Stimulated activated CD4-positive, alpha-beta T cell treated with anti-CD3 and anti-CD28 coated beads, Interleukin-1b, Interleukin-23, amount 100 ng/mL, for 1 hour (primary cell): ENCODE measurements at regions not wholly inside any gene's neighbourhood (a gene's known extent, or its start where the extent isn't known, plus 50 kb on each side); places are given as distances from the start of the nearest gene placed in this dataset.
"Not testable (repeated sequence)": the region's sequence is repeated elsewhere in the genome, so short reads cannot be mapped to it uniquely, and the experiment has no call there.

ENCODE experiments used
- DNase-seq, 2 donors: peaks; one replicate each; pipeline ENCODE4 v3.0.0-alpha.2; 2020; ENCODE audit warnings: low read depth in 2 of 2

DNA sequence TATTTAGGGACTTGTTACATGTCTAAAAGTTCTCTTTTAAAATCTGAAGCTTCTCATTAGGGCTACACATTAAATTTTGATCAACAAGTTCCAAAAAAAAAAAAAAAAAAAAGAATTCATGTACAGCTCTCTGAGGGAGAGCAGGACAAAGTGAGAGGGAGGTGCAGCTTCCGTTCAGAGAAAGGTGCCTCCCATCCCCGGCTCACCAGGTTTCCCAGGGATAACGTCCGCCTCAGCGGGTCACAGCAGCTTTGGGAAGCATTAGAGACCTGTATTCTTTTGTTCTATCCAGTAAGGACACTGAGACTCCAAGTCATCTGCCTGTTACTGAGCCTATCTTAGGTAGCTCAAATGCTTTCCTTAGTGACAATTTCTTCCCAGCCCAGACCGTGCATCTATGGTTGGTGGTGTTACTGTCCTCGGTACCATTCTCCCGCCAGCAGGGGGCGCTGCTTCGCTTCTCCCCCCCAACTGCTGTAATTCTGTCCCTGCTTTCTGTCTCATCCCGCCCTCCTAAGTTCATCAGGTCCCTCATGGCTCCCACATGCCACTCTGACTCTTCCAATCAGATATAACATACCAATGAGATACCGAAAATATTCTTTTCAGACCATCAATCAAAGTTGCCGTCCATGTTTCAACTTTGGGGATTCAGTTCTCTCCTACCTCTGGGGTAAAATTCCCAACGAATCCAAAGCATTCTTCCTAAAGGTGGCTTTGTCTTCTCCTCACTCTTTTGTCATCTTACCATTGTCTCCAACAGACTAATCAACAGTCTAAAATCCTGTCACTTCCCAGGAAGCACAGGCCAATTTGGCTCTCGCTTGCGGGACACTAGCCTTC lies 466.5 kb downstream of the METTL4 start:
- peak in 1 of 2 donors; percentile 1 for DNase-seq

DNA sequence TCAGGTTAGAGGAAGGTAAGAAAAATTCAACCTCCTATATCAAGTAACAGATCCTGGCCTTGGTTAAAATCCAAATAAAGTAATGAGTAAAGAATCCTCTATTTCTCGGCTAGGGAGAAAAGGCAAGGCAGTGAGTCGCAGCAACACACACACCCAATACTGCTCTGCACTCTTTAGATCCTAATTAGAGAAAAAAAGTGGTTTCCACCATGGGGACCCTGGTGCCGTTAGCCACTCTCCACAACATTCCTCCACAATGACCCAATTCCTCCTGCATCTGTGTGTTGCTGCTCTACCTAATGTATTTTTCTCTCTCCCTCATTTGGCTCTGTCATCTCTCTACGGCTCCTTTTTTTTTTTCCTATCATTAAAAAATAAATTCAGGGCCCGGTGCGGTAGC lies 462.7 kb downstream of the METTL4 start:
- no peak for DNase-seq

- DNase-seq, result no peak
These were observed 459.8 kb downstream of the METTL4 start for GRCh38 chr18:2111456-2111855.

DNA sequence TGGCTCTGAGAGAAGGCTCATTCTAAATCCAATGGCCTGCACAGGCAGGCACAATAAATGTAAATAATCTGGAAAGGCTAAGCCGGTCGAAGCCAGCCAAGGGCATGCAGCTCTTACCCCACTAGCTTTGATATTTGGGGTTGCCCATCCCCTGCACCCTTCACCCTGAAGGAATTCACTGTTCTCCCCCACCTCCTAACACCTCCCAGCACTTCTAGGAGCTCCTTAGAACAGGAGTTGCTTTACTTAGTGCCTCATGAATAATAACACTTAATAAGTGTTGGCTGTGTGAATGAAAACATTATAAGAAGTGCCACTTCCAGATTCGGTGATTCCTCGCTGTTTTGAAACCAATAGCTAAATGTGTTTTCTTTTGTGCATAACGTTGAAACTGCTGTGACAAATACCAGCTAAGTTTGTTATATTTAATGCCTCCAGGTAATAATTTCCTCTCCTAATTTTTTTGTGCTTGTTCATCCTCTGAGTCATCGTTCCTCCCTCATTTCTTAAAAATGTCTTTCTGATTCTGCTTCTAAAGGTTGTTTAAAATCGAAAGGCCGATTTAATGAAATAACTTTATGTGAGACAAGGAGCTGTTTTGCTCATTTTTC lies 458.8 kb downstream of the METTL4 start:
- no peak for DNase-seq

GRCh38 chr18:2114289-2114688 lies 457.0 kb downstream of the METTL4 start:
- no peak for DNase-seq

GRCh38 chr18:2114765-2115164 lies 456.5 kb downstream of the METTL4 start:
- no peak for DNase-seq

GRCh38 chr18:2121224-2121623 lies 450.1 kb downstream of the METTL4 start:
- no peak for DNase-seq

DNA sequence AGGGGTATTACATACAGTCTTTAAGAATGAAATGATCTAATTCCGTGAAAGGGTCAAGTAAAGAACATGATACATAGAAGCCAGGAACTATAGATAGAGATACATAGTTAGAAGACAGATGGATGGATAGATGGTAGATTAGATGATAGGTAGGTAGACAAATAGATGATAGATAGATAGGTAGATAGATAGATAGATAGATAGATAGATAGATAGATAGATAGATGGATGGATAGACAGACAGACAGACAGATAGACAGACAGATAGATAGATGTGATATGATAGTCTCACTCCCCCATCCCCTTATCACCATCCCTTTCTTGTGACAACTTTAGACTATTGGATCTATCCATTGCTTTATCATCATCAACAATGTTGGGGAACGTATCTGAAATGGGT lies 448.2 kb downstream of the METTL4 start:
- no peak for DNase-seq

GRCh38 chr18:2134364-2134763 lies 436.9 kb downstream of the METTL4 start:
- DNase-seq, result no peak

DNA sequence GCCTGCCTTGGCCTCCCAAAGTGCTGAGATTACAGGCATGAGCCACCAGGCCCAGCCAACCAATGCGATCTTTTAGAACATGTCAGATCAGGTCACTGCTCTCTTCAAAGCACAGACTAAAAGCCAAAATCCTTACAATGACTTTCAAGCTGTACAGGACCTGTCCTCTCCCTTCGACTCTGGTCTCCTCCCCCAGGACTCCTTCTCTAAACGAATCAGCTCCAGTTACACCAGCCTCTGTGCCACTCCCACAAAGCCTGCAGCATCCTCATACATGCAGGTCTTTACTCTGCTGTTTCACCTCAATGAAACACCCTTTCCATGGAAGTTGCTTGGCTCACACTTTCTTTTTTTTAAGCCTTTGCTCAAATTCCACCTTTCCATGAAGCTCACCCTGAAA lies 436.0 kb downstream of the METTL4 start:
- no peak for DNase-seq

DNA sequence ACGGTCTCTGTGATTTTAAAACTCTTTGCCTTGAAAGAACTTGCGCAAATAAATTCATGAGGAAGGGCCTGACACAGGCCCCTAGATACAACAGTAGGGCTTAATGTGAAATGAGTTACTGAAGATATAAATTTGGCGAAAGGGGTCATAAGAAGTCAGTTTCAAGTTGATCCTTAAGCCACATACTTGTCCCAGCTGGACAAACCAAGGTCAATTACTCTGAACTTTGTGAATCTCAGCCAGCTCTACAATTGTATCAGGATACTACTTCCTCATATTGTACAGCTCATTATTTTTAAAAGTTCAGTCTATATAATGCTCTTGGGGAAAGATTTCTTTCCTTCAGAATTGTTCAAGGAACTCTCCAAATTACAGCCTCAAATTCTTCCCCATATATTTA lies 432.8 kb downstream of the METTL4 start:
- no peak for DNase-seq

- DNase-seq, result no peak
These were observed 431.6 kb downstream of the METTL4 start for GRCh38 chr18:2139691-2140090.

DNA sequence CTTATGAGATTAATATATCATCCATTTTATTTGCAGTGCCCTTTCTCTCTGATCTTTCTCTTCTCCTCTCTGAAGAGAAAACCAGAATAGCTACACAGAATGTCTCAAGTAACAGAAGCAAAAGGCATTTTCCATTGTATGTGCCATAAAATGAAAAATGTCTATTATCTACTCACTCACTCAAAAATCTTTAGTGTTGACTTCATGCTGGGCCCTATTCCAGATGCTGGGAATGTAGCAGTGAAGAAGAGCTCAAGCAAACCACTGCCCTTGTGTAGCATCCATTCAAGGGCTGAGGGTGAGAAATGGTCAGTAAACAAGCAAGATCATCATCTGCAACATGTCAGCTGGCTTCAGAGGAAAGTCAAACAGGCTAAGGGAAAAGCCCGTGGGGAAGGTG lies 427.7 kb downstream of the METTL4 start:
- DNase-seq, result no peak

DNA sequence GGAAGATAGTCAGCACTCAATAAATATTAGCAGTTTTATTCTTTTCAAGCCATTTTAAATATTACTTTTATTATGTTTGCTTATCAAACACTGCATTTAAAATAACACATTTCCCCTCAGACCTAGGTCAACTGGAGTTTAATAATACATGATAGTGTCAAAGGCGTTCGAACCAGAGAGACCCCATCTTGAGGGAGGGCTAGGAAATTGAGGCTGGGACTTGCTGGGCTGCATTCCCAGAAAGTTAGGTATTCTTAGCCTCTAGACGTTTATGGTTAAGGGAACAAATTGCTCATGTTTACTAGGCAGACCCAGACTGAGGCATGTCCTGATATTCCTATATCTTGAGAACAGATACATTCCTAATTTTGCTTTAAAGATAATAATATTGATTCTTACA lies 426.5 kb downstream of the METTL4 start:
- no peak for DNase-seq

DNA sequence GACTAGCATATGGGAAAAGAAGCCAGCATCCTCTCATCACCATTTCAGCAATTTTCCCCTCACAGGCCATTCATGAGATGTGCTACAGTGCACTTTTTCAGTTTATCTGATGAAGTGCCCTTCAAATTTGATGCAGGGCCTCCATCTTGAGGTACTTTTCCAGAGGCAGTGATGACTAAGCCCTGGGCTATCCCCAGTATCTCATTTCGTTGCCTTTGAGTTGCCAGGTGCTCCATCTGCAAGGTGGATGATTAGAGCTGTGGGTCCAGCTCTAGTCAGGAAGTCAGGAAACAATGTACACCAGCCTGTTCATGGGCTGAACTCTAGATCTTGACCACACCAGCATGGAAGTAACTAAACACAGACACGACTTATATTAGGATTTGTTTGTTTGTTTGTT lies 425.2 kb downstream of the METTL4 start:
- no peak for DNase-seq

DNA sequence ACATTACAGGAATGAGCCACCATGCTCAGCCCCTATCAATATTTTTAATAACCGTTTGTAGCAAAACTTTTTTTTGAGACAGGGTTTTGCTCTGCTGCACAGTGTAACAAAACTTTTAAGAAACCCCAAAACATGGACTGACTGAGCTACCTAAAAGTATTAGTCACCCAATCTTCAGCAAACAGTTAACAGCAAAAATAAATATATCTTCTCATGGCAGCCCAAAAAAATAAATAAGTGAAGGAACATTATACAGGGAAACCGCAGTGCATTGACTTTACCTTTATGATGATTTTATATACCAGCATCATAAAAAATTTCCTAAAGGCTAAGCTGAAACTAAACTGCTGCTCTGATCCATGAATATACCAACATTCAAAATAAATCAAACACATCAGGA lies 424.6 kb downstream of the METTL4 start:
- DNase-seq, result no peak

GRCh38 chr18:2147476-2148230 lies 423.7 kb downstream of the METTL4 start:
- DNase-seq, result no peak

DNA sequence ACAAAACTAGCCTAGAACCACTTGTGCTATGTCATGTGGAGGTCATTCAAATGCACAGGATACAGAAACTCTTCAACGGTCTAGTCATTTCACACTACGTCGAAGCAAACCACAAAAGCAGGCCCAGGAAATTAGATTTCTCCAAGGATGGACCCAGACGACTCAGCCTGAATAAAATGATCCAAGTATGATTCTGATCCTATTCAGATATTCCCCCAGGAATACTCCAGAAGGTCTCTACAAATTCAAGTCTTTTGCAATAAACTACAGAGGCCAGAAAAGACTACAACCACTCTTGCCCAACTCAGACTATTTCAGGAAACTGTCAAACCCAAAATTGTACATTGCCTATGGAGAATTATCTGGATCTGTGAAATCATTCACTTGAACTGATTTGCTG lies 422.5 kb downstream of the METTL4 start:
- no peak for DNase-seq

- no peak for DNase-seq
These were observed 420.7 kb downstream of the METTL4 start for GRCh38 chr18:2150566-2150965.

DNA sequence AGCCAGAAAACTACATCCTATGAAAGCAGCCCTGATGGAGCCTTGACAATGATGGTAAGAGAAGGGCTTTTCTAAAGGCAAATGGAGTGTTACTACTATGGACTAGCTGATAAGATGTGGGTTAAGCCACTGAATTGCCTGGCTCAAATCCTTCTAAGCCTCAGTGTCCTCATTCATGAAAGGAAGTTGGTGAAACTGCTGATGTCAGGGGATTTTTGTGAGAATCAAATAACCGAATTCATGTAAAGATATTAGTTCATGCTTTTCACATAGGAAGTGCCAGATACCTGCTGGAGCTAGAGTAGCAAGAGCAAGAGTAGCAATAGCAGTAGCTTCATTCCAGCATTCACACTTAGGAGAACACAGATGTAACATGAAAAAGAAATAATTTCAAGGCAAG lies 417.0 kb downstream of the METTL4 start:
- DNase-seq, result no peak

GRCh38 chr18:2164644-2165550 lies 406.4 kb downstream of the METTL4 start:
- DNase-seq, result no peak

GRCh38 chr18:2166876-2167275 lies 404.4 kb downstream of the METTL4 start:
- DNase-seq, result not testable (repeated sequence)
